Cardiac fibroblast (primary cell): ENCODE measurements at regions not wholly inside any gene's neighbourhood (a gene's known extent, or its start where the extent isn't known, plus 50 kb on each side); places are given as distances from the start of the nearest gene placed in this dataset.

Experiments used
- DNase-seq, 2 donors: peaks; one replicate each; pipeline versions ENCODE4 v3.0.0 to v3.0.0-alpha.2; 2010; ENCODE audit warnings: low read depth in 2 of 2
- H3K4me3 ChIP-seq, 2 donors: replicated peaks in 1 of 2; 1 replicate in 1 of 2; 2 replicates in 1 of 2; pipeline ENCODE4 v1.5.1; 2011; ENCODE audit warnings: low read depth in 2 of 2, low read length in 2 of 2, mild to moderate bottlenecking in 2 of 2, moderate library complexity in 1 of 2
- TF ChIP-seq, protein P1 (sequence below): IDR thresholded peaks from one replicate; pipeline ENCODE4 v1.5.1; 2011; ENCODE audit warnings: low read depth, mild to moderate bottlenecking, low read length, inconsistent platforms

DNA sequence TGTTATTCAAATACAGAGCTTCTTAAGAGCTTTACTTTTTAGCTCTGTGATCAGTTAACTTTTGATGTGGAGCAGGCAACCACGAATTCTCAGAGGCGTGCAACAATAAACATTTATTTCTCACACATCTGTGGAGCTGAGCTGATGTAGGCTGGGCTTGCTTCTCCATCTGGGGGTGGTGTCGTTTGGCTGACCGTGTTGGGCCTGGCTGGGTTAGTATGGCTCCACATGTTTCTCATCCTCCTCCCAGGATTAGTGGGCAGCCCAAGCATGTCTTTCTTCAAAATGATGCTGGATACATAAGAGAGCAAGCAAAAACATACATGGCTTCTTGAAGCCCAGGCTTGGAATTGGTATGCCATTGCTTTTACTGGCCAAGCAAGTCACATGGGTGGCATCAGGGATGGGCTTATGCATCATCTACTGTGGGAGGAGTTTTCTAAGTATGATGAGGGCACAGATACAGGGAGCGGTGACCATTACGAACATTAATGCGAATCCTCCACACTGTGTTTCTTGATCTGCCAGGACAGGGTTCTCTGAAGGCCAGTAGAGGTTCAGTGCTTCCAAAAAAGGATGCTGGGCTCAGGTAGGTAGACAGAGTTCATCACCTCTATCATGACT, 157.0 kb upstream of the TNP1 start:
- no peak for DNase-seq

DNA sequence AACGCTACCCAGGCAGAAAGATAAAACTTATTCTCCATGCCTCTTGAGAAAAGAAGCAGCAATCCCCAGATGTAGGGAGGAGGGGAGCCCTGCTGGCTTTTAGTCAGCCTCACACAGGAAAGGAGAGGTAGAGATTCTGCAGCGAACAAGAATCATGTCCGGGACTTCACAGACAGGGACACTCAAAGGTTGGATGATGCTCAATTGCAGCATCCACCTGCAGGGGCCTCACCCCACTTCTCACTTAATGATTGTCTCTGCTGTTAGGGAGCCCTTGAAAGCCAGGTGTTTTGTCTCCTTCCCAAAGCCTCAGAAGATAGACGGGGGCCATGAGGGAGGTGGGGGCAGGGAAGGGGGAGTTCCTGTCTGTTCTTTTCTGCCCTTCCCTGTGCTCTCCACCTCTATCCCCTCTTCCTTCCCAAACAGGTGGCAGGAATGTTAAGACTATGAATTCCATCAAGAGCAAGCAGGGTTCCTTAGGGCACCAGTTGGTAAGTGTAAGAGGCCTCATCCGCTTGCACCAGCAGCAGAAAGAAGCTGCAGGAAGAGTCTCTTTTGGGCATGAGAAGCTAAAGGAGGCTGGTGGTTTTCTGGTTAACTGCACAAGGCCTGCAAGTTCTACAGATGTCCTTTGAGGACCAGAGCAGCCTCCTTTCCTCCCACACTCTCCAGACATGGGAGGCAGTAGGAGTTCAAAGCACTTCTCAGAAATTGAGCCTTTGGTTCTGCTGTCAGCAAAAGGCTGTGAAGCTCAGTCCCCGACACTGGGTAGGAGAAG, 154.7 kb upstream of the TNP1 start:
- no peak overlapping the region for H3K4me3 ChIP-seq
- no peak for DNase-seq
- TF ChIP-seq, protein P1, sequence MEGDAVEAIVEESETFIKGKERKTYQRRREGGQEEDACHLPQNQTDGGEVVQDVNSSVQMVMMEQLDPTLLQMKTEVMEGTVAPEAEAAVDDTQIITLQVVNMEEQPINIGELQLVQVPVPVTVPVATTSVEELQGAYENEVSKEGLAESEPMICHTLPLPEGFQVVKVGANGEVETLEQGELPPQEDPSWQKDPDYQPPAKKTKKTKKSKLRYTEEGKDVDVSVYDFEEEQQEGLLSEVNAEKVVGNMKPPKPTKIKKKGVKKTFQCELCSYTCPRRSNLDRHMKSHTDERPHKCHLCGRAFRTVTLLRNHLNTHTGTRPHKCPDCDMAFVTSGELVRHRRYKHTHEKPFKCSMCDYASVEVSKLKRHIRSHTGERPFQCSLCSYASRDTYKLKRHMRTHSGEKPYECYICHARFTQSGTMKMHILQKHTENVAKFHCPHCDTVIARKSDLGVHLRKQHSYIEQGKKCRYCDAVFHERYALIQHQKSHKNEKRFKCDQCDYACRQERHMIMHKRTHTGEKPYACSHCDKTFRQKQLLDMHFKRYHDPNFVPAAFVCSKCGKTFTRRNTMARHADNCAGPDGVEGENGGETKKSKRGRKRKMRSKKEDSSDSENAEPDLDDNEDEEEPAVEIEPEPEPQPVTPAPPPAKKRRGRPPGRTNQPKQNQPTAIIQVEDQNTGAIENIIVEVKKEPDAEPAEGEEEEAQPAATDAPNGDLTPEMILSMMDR, result no peak

More for the DNA sequence above, 157.0 kb upstream of the TNP1 start:
- TF ChIP-seq, protein P1, result no peak
- no peak overlapping the region for H3K4me3 ChIP-seq

GRCh38 chr2:217013926-217014325, 154.1 kb upstream of the TNP1 start:
- TF ChIP-seq, protein P1, result no peak
- DNase-seq, result no peak
- no peak overlapping the region for H3K4me3 ChIP-seq

- no peak for DNase-seq
- no peak overlapping the region for H3K4me3 ChIP-seq
- TF ChIP-seq, protein P1, result no peak
These were observed 151.7 kb upstream of the TNP1 start for GRCh38 chr2:217011576-217011975.

- TF ChIP-seq, protein P1, result no peak
- DNase-seq, result no peak
- no peak overlapping the region for H3K4me3 ChIP-seq
These were observed 150.3 kb upstream of the TNP1 start for GRCh38 chr2:217010173-217010572.

DNA sequence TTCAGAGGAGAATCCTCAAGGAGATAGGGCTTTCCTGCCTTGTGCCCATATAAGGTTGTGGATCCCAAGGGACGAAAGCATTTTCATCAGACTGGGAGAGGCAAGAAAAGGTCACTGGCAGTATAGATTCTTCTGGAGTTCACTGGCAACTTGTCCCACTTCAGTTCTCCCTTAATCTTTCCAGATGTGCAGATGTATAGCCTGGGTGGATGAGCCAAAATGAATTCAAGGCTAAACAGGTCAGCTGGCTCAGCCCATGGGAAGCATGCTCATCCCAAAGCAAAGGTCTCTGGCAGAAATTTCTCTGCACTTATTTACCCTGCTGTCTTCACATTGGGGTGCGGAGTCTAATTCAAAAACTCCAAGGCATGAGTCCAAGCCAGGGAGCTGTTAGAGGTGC, 148.9 kb upstream of the TNP1 start:
- TF ChIP-seq, protein P1, result no peak
- no peak overlapping the region for H3K4me3 ChIP-seq
- DNase-seq, result no peak
